SK-N-SH (cell line): ENCODE measurements at regions not wholly inside any gene's neighbourhood (a gene's known extent, or its start where the extent isn't known, plus 50 kb on each side); places are given as distances from the start of the nearest gene placed in this dataset.

Source experiments
- CTCF ChIP-seq: fragments of 200-600 bp; sonication (generic); IDR thresholded peaks from 2 replicates; pipeline ENCODE4 v1.6.1; 2017; ENCODE audit warnings: antibody characterized with exemption, mild to moderate bottlenecking, moderate library complexity
- EP300 ChIP-seq, 2 experiments: IDR thresholded peaks; 2 replicates each; pipeline versions ENCODE4 v1.4.0 to v1.6.1; 2012; ENCODE audit warnings: borderline replicate concordance in 1 of 2, low read depth in 1 of 2, low read length in 1 of 2
- MEF2A ChIP-seq: IDR thresholded peaks from 2 replicates; pipeline ENCODE4 v1.4.0; 2012; ENCODE audit warnings: low read depth, borderline replicate concordance
- RCOR1 ChIP-seq: fragments of 150-350 bp; IDR thresholded peaks from 2 replicates; pipeline ENCODE4 v1.6.1; 2017; ENCODE audit warnings: antibody characterized with exemption, low read length
- RFX5 ChIP-seq: IDR thresholded peaks from 2 replicates; pipeline ENCODE4 v1.6.1; 2012; ENCODE audit warnings: mild to moderate bottlenecking, improper control_type of control experiment, low read length
- TCF12 ChIP-seq: IDR thresholded peaks from 2 replicates; pipeline ENCODE4 v1.4.0; 2012

- TF ChIP-seq RFX5 = no peak
- no peak for TF ChIP-seq RCOR1
- no peak for TF ChIP-seq CTCF
- no peak for TF ChIP-seq EP300 (IDR thresholded peaks at IDR 0.05; ENCODE audit: borderline replicate concordance in 1 of 2, low read depth in 1 of 2, low read length in 1 of 2)
- TF ChIP-seq TCF12 = no peak
- TF ChIP-seq MEF2A = no peak
These were observed 204.3 kb upstream of the SEL1L start for GRCh38 chr14:81737938-81738337.
